Activated CD4-positive, alpha-beta T cell treated with anti-CD3 and anti-CD28 coated beads, Interleukin-2, amount 10 ng/mL, durations not matched to agents 7 days and 5 days (primary cell): ENCODE measurements at regions not wholly inside any gene's neighbourhood (a gene's known extent, or its start where the extent isn't known, plus 50 kb on each side); places are given as distances from the start of the nearest gene placed in this dataset.
"Not testable (repeated sequence)": the region's sequence is repeated elsewhere in the genome, so short reads cannot be mapped to it uniquely, and the experiment has no call there.

ENCODE experiments used
- CTCF ChIA-PET: fragments of 350-600 bp; sonication (Branson Sonifier 250); formaldehyde crosslinking; loops from one replicate; lab custom pipeline; 2021; ENCODE audit warnings: antibody characterized with exemption; lab: Charles Lee
- POLR2A ChIA-PET: fragments of 350-600 bp; sonication (Branson Sonifier 250); formaldehyde crosslinking; loops from one replicate; lab custom pipeline; 2021; ENCODE audit warnings: antibody characterized with exemption; lab: Charles Lee
- DNase-seq: peaks from one replicate; pipeline ENCODE4 v3.0.0-alpha.2; 2020
- H3K27ac Mint-ChIP-seq: one replicate; pipeline ENCODE4 v1.8.0; 2021; ENCODE audit warnings: mild to moderate bottlenecking, moderate library complexity, mixed read lengths
- H3K27me3 Mint-ChIP-seq: one replicate; pipeline ENCODE4 v1.8.0; 2021; ENCODE audit warnings: mixed read lengths
- H3K36me3 Mint-ChIP-seq: one replicate; pipeline ENCODE4 v1.8.0; 2021; ENCODE audit warnings: low read depth, mixed read lengths
- H3K4me1 Mint-ChIP-seq: one replicate; pipeline ENCODE4 v1.8.0; 2021; ENCODE audit warnings: mixed read lengths
- H3K4me3 Mint-ChIP-seq: one replicate; pipeline ENCODE4 v1.8.0; 2021; ENCODE audit warnings: mild to moderate bottlenecking, moderate library complexity, mixed read lengths
- H3K9me3 Mint-ChIP-seq: one replicate; pipeline ENCODE4 v1.8.0; 2021; ENCODE audit warnings: mixed read lengths

DNA sequence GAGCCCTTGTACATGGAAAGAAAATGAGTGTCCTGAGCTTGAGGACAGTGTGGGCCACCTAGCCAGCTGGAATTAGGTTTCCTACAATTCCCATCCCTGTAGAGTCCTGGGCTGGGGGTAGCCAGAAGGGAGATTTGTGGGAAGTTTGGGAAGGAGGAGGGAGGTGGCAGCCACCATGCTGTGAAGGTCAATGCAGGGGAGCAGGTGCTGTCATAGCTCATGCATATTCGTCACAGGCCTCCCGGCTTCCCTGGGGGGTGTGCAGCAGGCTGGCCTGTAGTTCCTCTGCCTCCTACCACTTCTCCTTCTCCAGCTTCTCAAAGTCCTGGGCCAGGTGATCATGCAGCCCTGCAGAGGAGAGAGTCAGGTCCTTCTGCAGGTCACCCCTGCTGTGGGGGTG is 121.3 kb downstream of the TBX3 start:
- peaks cover 5% of the 10 kb centered on the region for H3K27me3 Mint-ChIP-seq
- ChIA-PET CTCF (interaction anchor here (0.6 kb wide), 1 partner anchor 749 kb away, joined by 3 read pairs; no protein-coding TSS in a partner anchor), POLR2A (no interaction called here)
- no peak for DNase-seq
- no peaks in the 10 kb centered on the region for H3K36me3 Mint-ChIP-seq
- no peaks in the 10 kb centered on the region for H3K9me3 Mint-ChIP-seq
- no peaks in the 10 kb centered on the region for H3K4me1 Mint-ChIP-seq
- H3K4me3 Mint-ChIP-seq, result no peak overlapping the region
- H3K27ac Mint-ChIP-seq, result no peak overlapping the region

DNA sequence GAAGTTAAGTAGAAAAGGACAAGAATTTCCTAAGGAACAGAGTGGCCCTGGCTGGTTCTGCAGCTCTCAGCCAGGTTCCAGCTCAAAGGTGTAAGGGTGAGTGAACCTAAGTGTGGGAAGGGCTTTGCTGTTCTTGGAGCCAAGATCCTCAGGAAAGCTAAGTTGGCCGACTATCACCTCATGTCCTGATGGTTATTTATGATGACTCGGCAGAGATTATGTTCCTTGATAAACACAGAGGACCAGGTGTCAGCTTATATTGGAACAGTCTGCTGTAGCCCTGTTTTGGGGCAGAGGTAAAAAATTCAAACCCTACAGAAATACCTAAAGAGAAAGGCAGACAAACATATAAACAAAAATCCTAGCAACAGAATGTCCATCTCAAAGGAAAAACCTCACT is 128.5 kb downstream of the TBX3 start:
- ChIA-PET POLR2A (no interaction called here), CTCF (no interaction called here)
- peaks cover 4% of the 10 kb centered on the region for H3K27me3 Mint-ChIP-seq
- no peaks in the 10 kb centered on the region for H3K36me3 Mint-ChIP-seq
- H3K4me3 Mint-ChIP-seq, result no peak overlapping the region
- DNase-seq, result no peak
- H3K27ac Mint-ChIP-seq, result no peak overlapping the region
- H3K4me1 Mint-ChIP-seq, result no peaks in the 10 kb centered on the region
- H3K9me3 Mint-ChIP-seq, result no peaks in the 10 kb centered on the region

DNA sequence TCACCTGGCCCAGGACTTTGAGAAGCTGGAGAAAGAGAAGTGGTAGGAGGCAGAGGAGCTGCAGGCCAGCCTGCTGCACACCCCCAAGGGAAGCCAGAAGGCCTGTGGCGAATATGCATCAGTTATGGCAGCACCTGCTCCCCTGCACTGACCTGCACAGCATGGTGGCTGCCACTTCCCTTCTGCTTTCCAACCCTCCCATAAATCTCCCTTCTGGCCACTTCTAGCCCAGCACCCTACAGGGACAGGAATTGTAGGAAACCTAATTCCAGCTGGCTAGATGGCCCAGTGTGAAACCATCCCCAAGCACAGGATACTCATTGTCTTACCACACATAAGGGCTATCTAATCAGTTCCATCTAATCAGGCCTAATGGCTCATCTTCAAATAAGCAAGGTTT is 136.3 kb downstream of the TBX3 start:
- no peaks in the 10 kb centered on the region for H3K4me1 Mint-ChIP-seq
- H3K4me3 Mint-ChIP-seq, result no peak overlapping the region
- H3K9me3 Mint-ChIP-seq, result peaks cover 2% of the 10 kb centered on the region
- DNase-seq, result no peak
- POLR2A ChIA-PET, result no interaction called here
- CTCF ChIA-PET, result no interaction called here
- no peak overlapping the region for H3K27ac Mint-ChIP-seq
- H3K36me3 Mint-ChIP-seq, result no peaks in the 10 kb centered on the region
- no peaks in the 10 kb centered on the region for H3K27me3 Mint-ChIP-seq

DNA sequence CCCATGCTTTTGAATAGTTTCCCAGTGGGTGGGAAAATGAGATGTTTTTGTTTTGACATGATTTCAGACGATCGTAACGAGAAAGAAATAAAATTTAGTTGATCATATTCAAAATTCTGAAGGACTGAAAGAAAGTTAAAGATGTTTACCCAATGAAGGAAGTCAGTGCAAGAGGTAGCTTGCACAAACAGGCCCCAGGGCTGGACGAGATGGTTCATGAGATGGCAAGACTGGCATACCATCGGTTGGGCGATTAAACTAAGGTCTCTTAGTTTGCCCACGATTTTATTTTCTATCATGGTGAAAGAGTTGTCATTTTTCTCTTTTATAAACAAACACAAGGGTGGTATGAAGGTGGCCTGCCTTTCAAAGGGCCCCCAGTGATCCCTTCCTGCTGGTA is 124.5 kb upstream of the TBX5 start:
- POLR2A ChIA-PET, result no interaction called here

DNA sequence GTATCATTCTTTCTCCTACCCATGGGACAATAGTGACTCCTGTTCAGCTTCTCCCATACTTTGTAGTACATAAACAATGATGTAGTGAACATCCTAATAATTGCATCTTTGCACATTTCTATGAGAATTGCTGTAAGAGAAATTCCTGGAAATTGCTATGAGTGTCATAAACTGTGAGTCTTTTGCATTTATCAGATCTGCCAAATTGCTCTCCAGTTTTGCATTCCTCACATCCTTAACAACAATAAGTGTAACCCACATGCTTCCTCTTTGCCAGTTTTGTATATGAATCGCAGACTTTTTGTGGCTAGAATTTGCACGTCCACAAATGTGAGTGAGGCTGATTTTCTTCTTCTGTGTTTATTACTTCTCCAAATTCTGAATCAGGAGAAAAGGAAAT is 124.0 kb upstream of the TBX5 start:
- Mint-ChIP-seq H3K4me1 (no peaks in the 10 kb centered on the region), H3K27me3 (no peaks in the 10 kb centered on the region), H3K36me3 (no peaks in the 10 kb centered on the region), H3K4me3 (no peak overlapping the region), H3K9me3 (no peaks in the 10 kb centered on the region), H3K27ac (no peak overlapping the region)
- POLR2A ChIA-PET, result no interaction called here
- CTCF ChIA-PET, result no interaction called here
- no peak for DNase-seq

More for the DNA sequence above, 124.5 kb upstream of the TBX5 start:
- Mint-ChIP-seq H3K9me3 (no peaks in the 10 kb centered on the region), H3K27ac (no peak overlapping the region), H3K27me3 (no peaks in the 10 kb centered on the region), H3K4me1 (no peaks in the 10 kb centered on the region), H3K4me3 (no peak overlapping the region), H3K36me3 (no peaks in the 10 kb centered on the region)
- no peak for DNase-seq
- CTCF ChIA-PET, result no interaction called here

DNA sequence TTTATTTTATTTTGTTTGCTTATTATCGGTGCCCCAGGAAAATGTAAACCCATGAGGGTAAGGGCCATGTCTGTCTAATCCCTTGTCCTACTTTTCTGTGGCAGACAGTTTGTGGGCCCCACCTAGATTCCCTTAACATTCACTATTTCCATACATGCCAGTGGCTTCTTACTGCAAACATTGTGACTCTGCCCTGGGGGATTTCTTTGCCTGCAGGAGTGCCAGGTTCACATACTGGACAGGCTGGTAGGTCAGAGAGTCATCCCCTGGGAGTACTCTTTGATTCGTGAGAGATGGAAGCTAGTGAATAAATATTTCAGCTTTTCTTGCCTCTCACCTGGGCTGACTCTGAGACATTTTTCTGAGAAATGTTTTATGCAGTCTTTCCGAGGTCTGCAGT is 122.8 kb upstream of the TBX5 start:
- Mint-ChIP-seq H3K36me3 (no peaks in the 10 kb centered on the region), H3K4me3 (no peak overlapping the region), H3K27ac (no peak overlapping the region), H3K27me3 (no peaks in the 10 kb centered on the region), H3K9me3 (no peaks in the 10 kb centered on the region), H3K4me1 (no peaks in the 10 kb centered on the region)
- POLR2A ChIA-PET, result no interaction called here
- CTCF ChIA-PET, result no interaction called here
- DNase-seq, result no peak

DNA sequence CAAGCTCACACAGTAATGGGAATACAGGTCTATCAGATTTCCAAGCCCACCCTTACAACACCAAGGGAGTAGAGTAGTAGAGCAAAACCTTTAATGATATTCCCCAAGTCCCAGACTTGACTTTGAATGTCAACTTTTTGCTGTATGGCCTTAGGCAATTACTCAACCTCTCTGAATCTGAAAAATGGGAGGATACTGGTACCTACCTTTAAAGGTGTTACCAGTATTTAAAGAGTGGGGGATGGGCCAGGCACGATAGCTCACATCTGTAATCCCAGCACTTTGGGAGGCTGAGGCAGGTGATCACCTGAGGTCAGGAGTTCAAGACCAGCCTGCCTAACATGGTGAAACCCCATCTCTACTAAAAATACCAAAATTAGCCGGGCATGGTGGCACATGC is 115.2 kb upstream of the TBX5 start:
- H3K9me3 Mint-ChIP-seq, H3K27ac Mint-ChIP-seq, H3K4me1 Mint-ChIP-seq, DNase-seq, H3K4me3 Mint-ChIP-seq, POLR2A ChIA-PET, H3K36me3 Mint-ChIP-seq, CTCF ChIA-PET, H3K27me3 Mint-ChIP-seq: not testable (repeated sequence)

DNA sequence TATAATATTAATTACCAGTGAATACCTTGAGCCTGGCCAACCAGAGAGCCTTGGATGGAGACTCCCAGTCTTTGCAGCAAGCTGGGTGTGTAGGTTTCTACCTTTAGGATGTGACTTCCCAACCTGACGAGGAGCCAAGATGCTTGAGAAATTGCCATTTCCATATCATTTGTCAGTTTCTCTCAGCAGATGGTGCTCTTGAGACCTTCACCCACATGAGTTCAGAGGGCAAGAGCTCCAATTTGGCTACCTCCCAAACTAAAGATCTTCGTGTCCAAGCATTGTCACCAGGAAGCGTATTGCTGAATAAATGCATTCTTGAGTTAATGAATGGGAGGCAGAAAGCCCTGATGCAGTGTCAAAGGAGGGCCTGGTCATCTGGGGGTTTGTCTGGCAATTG is 106.4 kb upstream of the TBX5 start:
- H3K27me3 Mint-ChIP-seq, result no peaks in the 10 kb centered on the region
- no peaks in the 10 kb centered on the region for H3K4me1 Mint-ChIP-seq
- no peak for DNase-seq
- CTCF ChIA-PET, result no interaction called here
- no peak overlapping the region for H3K27ac Mint-ChIP-seq
- no peaks in the 10 kb centered on the region for H3K36me3 Mint-ChIP-seq
- POLR2A ChIA-PET, result no interaction called here
- no peak overlapping the region for H3K4me3 Mint-ChIP-seq
- no peaks in the 10 kb centered on the region for H3K9me3 Mint-ChIP-seq

DNA sequence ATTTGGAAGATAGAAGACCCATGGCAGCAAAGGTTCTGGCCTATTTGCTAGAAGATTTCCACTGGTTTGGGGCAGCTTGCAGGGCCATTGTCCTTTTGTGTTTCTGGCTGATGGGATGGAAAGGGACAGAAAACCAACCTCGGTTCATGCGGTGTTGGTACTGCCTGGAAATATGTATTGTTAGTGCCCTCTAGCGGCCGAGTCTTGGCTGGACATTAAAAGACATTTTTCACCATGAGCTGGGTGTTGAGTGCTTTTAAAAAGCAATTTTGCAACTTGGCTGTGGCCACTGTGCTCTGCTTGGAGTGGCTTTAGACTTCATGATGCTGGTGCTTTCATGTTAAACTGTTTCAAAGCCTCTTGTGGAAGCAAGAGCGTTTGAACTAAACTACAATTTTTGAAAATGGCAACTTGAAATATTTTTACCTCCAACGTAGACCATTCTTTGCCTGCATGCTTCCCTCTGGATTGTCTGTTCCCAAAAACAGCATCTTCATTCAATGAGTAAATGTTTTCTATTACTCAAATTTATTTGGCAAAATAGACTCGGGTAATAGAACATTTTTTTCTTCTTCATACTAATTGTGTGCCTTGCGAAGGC is 102.7 kb upstream of the TBX5 start:
- Mint-ChIP-seq H3K36me3 (no peaks in the 10 kb centered on the region), H3K27me3 (peaks cover 10% of the 10 kb centered on the region), H3K9me3 (no peaks in the 10 kb centered on the region), H3K4me3 (no peak overlapping the region), H3K27ac (no peak overlapping the region), H3K4me1 (no peaks in the 10 kb centered on the region)
- DNase-seq, result peak; percentile 70
- ChIA-PET POLR2A (no interaction called here), CTCF (interaction anchor here (0.6 to 1.7 kb wide), 4 partner anchors 526 to 1330 kb away, joined by 3 to 8 read pairs (median 7); no protein-coding TSS in a partner anchor)

DNA sequence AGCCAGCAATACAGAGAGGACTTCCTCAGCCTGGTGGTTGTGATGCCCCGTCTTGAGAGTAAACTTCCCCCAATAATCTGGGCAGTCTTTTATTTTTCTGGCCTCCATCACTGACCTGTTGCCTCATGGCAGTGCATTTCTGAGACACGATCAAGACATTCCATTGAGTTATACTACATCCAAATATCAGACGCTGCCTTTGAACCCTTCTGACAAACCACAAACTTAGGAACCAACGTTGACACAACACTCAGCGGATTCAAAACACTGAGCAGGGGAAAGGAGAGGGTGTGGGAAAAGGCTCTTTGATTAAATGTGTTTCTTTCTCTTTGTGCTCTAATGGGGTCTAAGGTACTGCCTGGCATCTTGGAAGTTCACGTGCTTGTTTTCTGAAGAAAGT is 100.7 kb upstream of the TBX5 start:
- Mint-ChIP-seq H3K27ac (no peak overlapping the region), H3K4me3 (no peak overlapping the region), H3K9me3 (no peaks in the 10 kb centered on the region), H3K4me1 (no peaks in the 10 kb centered on the region), H3K36me3 (no peaks in the 10 kb centered on the region), H3K27me3 (peaks cover 19% of the 10 kb centered on the region)
- CTCF ChIA-PET, result no interaction called here
- DNase-seq, result no peak
- POLR2A ChIA-PET, result no interaction called here

DNA sequence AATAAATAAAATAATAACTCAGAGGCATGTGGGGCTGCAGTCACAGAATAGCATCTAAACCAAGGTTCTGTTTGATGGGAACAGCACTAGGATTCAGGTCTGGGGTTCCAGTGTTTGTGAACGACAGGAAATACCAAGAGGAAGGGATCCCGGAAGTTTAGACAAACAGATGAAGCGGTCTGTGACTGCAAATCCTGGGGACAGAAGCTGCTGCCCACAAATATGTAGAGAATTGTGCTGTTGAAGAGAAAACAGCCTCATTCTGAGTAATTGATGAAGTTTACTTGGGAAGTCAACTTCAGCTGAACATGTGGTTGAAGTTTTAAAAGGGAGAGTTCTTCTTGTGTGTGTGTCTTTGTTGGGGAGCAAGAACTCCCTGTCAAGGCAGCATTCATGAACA is 98.4 kb upstream of the TBX5 start:
- DNase-seq, result no peak
- POLR2A ChIA-PET, result no interaction called here
- Mint-ChIP-seq H3K36me3 (no peaks in the 10 kb centered on the region), H3K4me1 (no peaks in the 10 kb centered on the region), H3K27me3 (peaks cover 33% of the 10 kb centered on the region), H3K27ac (no peak overlapping the region), H3K9me3 (no peaks in the 10 kb centered on the region), H3K4me3 (no peak overlapping the region)
- CTCF ChIA-PET, result no interaction called here

DNA sequence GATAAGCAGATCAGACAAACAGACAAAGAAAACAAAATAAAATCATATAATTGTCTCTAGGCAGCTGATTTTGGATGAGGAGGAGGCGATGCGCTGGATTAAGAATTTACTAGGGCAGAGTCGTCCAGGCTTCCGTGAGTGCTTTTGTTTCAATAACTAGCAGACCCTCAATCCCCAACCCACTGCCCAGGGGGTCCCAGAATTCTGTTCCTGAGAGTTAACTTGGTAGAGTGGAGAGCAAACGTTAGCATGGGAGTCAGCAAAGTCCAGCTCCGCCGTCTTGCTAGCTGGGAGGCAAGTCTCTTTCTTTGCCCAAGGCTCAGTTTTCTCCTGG is 95.5 kb upstream of the TBX5 start:
- no peaks in the 10 kb centered on the region for H3K4me1 Mint-ChIP-seq
- H3K4me3 Mint-ChIP-seq, result no peak overlapping the region
- DNase-seq, result no peak
- H3K9me3 Mint-ChIP-seq, result no peaks in the 10 kb centered on the region
- peaks cover 32% of the 10 kb centered on the region for H3K27me3 Mint-ChIP-seq
- no peaks in the 10 kb centered on the region for H3K36me3 Mint-ChIP-seq
- H3K27ac Mint-ChIP-seq, result no peak overlapping the region
- ChIA-PET POLR2A (no interaction called here), CTCF (no interaction called here)

DNA sequence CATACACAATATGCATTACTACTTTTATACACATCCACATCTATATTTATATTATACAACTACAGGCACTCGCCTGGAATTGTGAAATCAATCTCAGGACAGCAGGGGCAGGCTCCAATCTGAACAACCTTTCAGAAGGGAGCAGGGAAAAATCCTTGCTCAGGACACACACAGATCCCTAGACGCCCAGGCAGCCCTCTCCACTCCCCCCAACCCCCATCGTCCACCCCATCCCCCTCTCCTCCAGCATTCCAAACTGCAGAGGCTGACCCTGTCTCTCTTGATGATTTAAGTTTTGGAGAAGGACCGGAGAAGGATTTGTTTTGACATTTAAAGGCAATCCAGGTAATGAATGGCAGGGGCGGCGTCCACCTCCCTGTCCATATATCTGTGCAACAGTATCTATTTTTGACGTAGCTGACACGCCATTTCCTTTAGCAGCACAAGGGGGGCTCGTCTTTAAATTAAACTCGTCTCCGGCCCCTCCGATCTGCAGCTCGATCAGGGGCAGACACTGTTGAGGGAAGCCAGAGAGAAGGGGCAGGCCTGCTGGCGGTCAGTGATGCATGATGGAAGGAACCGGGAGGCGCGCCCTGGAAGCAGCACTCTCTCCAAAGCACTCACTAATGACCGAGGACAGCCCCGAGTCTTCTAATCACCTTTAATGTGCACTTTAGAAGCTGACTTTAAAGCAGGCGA is 95.0 kb upstream of the TBX5 start:
- peaks cover 29% of the 10 kb centered on the region for H3K27me3 Mint-ChIP-seq
- ChIA-PET POLR2A (no interaction called here), CTCF (no interaction called here)
- no peak overlapping the region for H3K27ac Mint-ChIP-seq
- H3K9me3 Mint-ChIP-seq, result no peaks in the 10 kb centered on the region
- no peak for DNase-seq
- H3K4me1 Mint-ChIP-seq, result no peaks in the 10 kb centered on the region
- no peak overlapping the region for H3K4me3 Mint-ChIP-seq
- H3K36me3 Mint-ChIP-seq, result no peaks in the 10 kb centered on the region

DNA sequence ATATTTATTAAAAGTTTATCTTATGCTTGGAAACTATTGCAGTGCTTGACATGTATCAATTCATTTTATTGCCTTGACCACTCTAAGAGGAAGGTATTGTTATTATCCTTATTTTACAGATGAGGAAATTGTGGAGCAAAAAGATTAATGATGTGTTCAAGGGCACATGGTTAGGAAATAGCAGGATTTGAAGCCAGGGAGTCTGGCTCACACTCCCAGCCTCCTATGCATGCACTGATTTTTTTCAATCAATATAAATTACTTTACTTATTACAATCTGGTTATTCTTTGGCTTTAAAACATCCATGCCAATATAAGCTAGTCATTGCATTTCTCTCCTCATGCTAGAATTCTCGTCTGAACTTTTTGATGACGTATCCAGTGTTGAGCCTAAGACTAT is 94.2 kb upstream of the TBX5 start:
- ChIA-PET CTCF (interaction anchor here (0.8 to 1.2 kb wide), 3 partner anchors 498 to 981 kb away, joined by 3 read pairs; no protein-coding TSS in a partner anchor), POLR2A (no interaction called here)
- Mint-ChIP-seq H3K4me3 (no peak overlapping the region), H3K4me1 (no peaks in the 10 kb centered on the region), H3K27ac (no peak overlapping the region), H3K9me3 (no peaks in the 10 kb centered on the region), H3K36me3 (no peaks in the 10 kb centered on the region), H3K27me3 (peaks cover 27% of the 10 kb centered on the region)
- no peak for DNase-seq
